IPS-15b (cell line): ENCODE measurements at regions not wholly inside any gene's neighbourhood (a gene's known extent, or its start where the extent isn't known, plus 50 kb on each side); places are given as distances from the start of the nearest gene placed in this dataset.
"Not testable (repeated sequence)": the region's sequence is repeated elsewhere in the genome, so short reads cannot be mapped to it uniquely, and the experiment has no call there.

ENCODE experiments used
- H3K27me3 ChIP-seq: one replicate; pipeline ENCODE4 v1.6.1; 2013; ENCODE audit warnings: low read length; ENCODE audit not compliant: control insufficient read depth, insufficient read depth
- H3K36me3 ChIP-seq: one replicate; pipeline ENCODE4 v1.6.1; 2013; ENCODE audit warnings: low read length; ENCODE audit not compliant: control insufficient read depth, insufficient read depth
- H3K4me1 ChIP-seq: one replicate; pipeline ENCODE4 v1.6.1; 2013; ENCODE audit warnings: mild to moderate bottlenecking, low read length; ENCODE audit not compliant: control insufficient read depth, insufficient read depth
- H3K4me3 ChIP-seq: one replicate; pipeline ENCODE4 v1.5.1; 2013; ENCODE audit warnings: low read depth, low read length
- H3K9ac ChIP-seq: one replicate; pipeline ENCODE4 v1.6.1; 2013; ENCODE audit warnings: low read depth, mild to moderate bottlenecking, low read length
- H3K9me3 ChIP-seq: one replicate; pipeline ENCODE4 v1.6.1; 2013; ENCODE audit warnings: mild to moderate bottlenecking, low read length; ENCODE audit not compliant: control insufficient read depth, insufficient read depth

GRCh38 chr6:169913745-169914144 is 162.3 kb downstream of the ERMARD start:
- H3K9ac ChIP-seq, H3K36me3 ChIP-seq, H3K4me1 ChIP-seq, H3K9me3 ChIP-seq, H3K27me3 ChIP-seq, H3K4me3 ChIP-seq: not testable (repeated sequence)

GRCh38 chr6:169913096-169913638 is 161.7 kb downstream of the ERMARD start:
- Histone ChIP-seq H3K9me3 (no peaks in the 10 kb centered on the region), H3K9ac (no peak overlapping the region), H3K36me3 (no peaks in the 10 kb centered on the region), H3K4me3 (no peak overlapping the region), H3K27me3 (no peaks in the 10 kb centered on the region), H3K4me1 (no peaks in the 10 kb centered on the region)

- H3K9ac ChIP-seq: no peak overlapping the region
- H3K27me3 ChIP-seq: no peaks in the 10 kb centered on the region
- no peaks in the 10 kb centered on the region for H3K9me3 ChIP-seq
- H3K36me3 ChIP-seq: no peaks in the 10 kb centered on the region
- no peak overlapping the region for H3K4me3 ChIP-seq
- no peaks in the 10 kb centered on the region for H3K4me1 ChIP-seq
These were observed 161.1 kb downstream of the ERMARD start for GRCh38 chr6:169912266-169913095.

- Histone ChIP-seq H3K9ac (no peak overlapping the region), H3K36me3 (no peaks in the 10 kb centered on the region), H3K4me3 (no peak overlapping the region), H3K27me3 (no peaks in the 10 kb centered on the region), H3K9me3 (no peaks in the 10 kb centered on the region), H3K4me1 (no peaks in the 10 kb centered on the region)
These were observed 160.1 kb downstream of the ERMARD start for GRCh38 chr6:169911264-169912263.

GRCh38 chr6:169909113-169909512 is 157.7 kb downstream of the ERMARD start:
- Histone ChIP-seq H3K9ac (no peak overlapping the region), H3K36me3 (no peaks in the 10 kb centered on the region), H3K4me3 (no peak overlapping the region), H3K9me3 (no peaks in the 10 kb centered on the region), H3K4me1 (no peaks in the 10 kb centered on the region), H3K27me3 (no peaks in the 10 kb centered on the region)

- Histone ChIP-seq H3K27me3 (no peaks in the 10 kb centered on the region), H3K36me3 (no peaks in the 10 kb centered on the region), H3K9me3 (no peaks in the 10 kb centered on the region), H3K9ac (no peak overlapping the region), H3K4me3 (no peak overlapping the region), H3K4me1 (no peaks in the 10 kb centered on the region)
These were observed 157.0 kb downstream of the ERMARD start for GRCh38 chr6:169908403-169908933.

GRCh38 chr6:169907419-169908115 is 156.1 kb downstream of the ERMARD start:
- Histone ChIP-seq H3K9me3 (no peaks in the 10 kb centered on the region), H3K9ac (no peak overlapping the region), H3K27me3 (no peaks in the 10 kb centered on the region), H3K36me3 (no peaks in the 10 kb centered on the region), H3K4me1 (no peaks in the 10 kb centered on the region), H3K4me3 (no peak overlapping the region)

- Histone ChIP-seq H3K4me3 (no peak overlapping the region), H3K27me3 (no peaks in the 10 kb centered on the region), H3K9ac (no peak overlapping the region), H3K9me3 (no peaks in the 10 kb centered on the region), H3K36me3 (no peaks in the 10 kb centered on the region), H3K4me1 (no peaks in the 10 kb centered on the region)
These were observed 155.4 kb downstream of the ERMARD start for GRCh38 chr6:169906688-169907418.

GRCh38 chr6:169906004-169906687 is 154.7 kb downstream of the ERMARD start:
- no peak overlapping the region for H3K9ac ChIP-seq
- H3K27me3 ChIP-seq: no peaks in the 10 kb centered on the region
- H3K9me3 ChIP-seq: no peaks in the 10 kb centered on the region
- H3K36me3 ChIP-seq: no peaks in the 10 kb centered on the region
- no peaks in the 10 kb centered on the region for H3K4me1 ChIP-seq
- H3K4me3 ChIP-seq: no peak overlapping the region

GRCh38 chr6:169905041-169905807 is 153.8 kb downstream of the ERMARD start:
- no peaks in the 10 kb centered on the region for H3K27me3 ChIP-seq
- no peak overlapping the region for H3K9ac ChIP-seq
- no peaks in the 10 kb centered on the region for H3K4me1 ChIP-seq
- H3K4me3 ChIP-seq: no peak overlapping the region
- H3K9me3 ChIP-seq: no peaks in the 10 kb centered on the region
- no peaks in the 10 kb centered on the region for H3K36me3 ChIP-seq
